Activated CD8-positive, alpha-beta T cell treated with anti-CD3 and anti-CD28 coated beads for 36 hours (primary cell): ENCODE measurements at regions not wholly inside any gene's neighbourhood (a gene's known extent, or its start where the extent isn't known, plus 50 kb on each side); places are given as distances from the start of the nearest gene placed in this dataset.

Experiments
- ATAC-seq: fragments of 200-7000 bp; cut with Tn5 transposase; one replicate; pipeline ENCODE4 v1.10.0; 2021; ENCODE audit warnings: mild to moderate bottlenecking, moderate library complexity
- CTCF ChIA-PET: fragments of 350-600 bp; sonication (Branson Sonifier 250); formaldehyde crosslinking; loops from one replicate; lab custom pipeline; 2021; ENCODE audit warnings: antibody characterized with exemption; lab: Charles Lee
- POLR2A ChIA-PET: fragments of 350-600 bp; sonication (Branson Sonifier 250); formaldehyde crosslinking; loops from one replicate; lab custom pipeline; 2021; ENCODE audit warnings: antibody characterized with exemption; lab: Charles Lee
- DNase-seq: peaks from one replicate; pipeline ENCODE4 v3.0.0-alpha.2; 2020
- H3K27ac Mint-ChIP-seq: one replicate; pipeline ENCODE4 v1.8.0; 2021; ENCODE audit warnings: mild to moderate bottlenecking, mixed read lengths
- H3K27me3 Mint-ChIP-seq: one replicate; pipeline ENCODE4 v1.8.0; 2021; ENCODE audit warnings: mixed read lengths
- H3K36me3 Mint-ChIP-seq: one replicate; pipeline ENCODE4 v1.8.0; 2021; ENCODE audit warnings: low read depth, mixed read lengths
- H3K4me1 Mint-ChIP-seq: one replicate; pipeline ENCODE4 v1.8.0; 2021; ENCODE audit warnings: low read depth, mixed read lengths
- H3K4me3 Mint-ChIP-seq: one replicate; pipeline ENCODE4 v1.8.0; 2021; ENCODE audit warnings: mild to moderate bottlenecking, moderate library complexity, mixed read lengths
- H3K9me3 Mint-ChIP-seq: one replicate; pipeline ENCODE4 v1.8.0; 2021; ENCODE audit warnings: mixed read lengths
- intact Hi-C: fragments of 100-400 bp; cut with micrococcal nuclease; formaldehyde crosslinking; loops from one replicate; pipeline ENCODE4 v1.10.0; 2022
- TF ChIP-seq, protein P1 (sequence below): fragments of 200-600 bp; IDR thresholded peaks from one replicate; pipeline ENCODE4 v1.8.0; 2022; ENCODE audit warnings: antibody characterized with exemption, mild to moderate bottlenecking

DNA sequence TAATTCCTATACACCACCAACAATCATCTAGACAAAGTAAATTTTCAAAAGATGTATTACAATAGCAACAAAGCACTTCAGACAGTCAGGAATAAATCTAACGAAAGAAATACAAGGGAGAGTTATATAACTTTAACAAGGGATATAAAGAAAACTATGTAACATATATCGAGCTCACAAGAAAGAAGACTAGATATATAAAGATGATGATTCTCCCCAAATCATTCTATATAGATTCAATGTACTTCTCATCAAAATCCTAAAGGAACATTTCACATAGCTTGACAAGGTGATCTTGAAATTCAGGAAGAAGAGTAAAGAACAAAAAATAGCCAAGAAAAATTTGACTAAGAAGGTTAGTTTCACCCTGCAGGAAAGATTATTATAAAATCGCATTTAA is 179.4 kb downstream of the SP3 start:
- ATAC-seq = no peak
- CTCF ChIA-PET = no interaction called here

DNA sequence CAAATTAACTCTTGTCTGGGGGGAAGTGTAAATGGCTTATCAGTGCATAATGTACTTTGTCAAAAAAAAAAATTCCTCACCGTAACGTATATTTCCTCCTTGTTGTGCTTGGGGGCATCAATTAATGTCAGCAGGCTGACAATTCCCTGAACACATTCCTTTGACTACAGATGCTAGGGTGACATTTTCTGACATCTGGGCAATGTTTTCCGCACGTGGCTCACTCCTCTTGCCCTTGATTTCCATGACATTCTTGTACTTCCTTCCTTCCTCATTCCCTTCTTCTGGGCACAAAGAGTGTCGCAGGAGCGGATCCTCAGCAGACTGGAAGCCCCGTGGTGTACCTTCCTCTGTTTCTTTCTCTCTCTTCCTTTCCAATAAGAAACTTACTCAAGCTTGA is 173.7 kb downstream of the SP3 start:
- intact Hi-C loops = no loop called here
- CTCF ChIA-PET = interaction anchor here (1.5 kb wide), 1 partner anchor 29 kb away, joined by 3 read pairs; no protein-coding TSS in a partner anchor
- H3K4me1 Mint-ChIP-seq = no peaks in the 10 kb centered on the region
- no peaks in the 10 kb centered on the region for H3K9me3 Mint-ChIP-seq
- TF ChIP-seq, protein P1, sequence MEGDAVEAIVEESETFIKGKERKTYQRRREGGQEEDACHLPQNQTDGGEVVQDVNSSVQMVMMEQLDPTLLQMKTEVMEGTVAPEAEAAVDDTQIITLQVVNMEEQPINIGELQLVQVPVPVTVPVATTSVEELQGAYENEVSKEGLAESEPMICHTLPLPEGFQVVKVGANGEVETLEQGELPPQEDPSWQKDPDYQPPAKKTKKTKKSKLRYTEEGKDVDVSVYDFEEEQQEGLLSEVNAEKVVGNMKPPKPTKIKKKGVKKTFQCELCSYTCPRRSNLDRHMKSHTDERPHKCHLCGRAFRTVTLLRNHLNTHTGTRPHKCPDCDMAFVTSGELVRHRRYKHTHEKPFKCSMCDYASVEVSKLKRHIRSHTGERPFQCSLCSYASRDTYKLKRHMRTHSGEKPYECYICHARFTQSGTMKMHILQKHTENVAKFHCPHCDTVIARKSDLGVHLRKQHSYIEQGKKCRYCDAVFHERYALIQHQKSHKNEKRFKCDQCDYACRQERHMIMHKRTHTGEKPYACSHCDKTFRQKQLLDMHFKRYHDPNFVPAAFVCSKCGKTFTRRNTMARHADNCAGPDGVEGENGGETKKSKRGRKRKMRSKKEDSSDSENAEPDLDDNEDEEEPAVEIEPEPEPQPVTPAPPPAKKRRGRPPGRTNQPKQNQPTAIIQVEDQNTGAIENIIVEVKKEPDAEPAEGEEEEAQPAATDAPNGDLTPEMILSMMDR = no peak
- ATAC-seq = no peak
- H3K27me3 Mint-ChIP-seq = peaks cover 9% of the 10 kb centered on the region
- no peaks in the 10 kb centered on the region for H3K36me3 Mint-ChIP-seq
- H3K4me3 Mint-ChIP-seq = no peak overlapping the region
- no peak for DNase-seq
- H3K27ac Mint-ChIP-seq = no peak overlapping the region
- POLR2A ChIA-PET = no interaction called here

More for the DNA sequence above, 179.4 kb downstream of the SP3 start:
- Mint-ChIP-seq H3K27ac (no peak overlapping the region), H3K9me3 (no peaks in the 10 kb centered on the region), H3K36me3 (no peaks in the 10 kb centered on the region), H3K4me1 (no peaks in the 10 kb centered on the region), H3K4me3 (no peak overlapping the region), H3K27me3 (peaks cover 23% of the 10 kb centered on the region)
- POLR2A ChIA-PET = no interaction called here
- DNase-seq = no peak
- intact Hi-C loops = no loop called here
- TF ChIP-seq, protein P1 = no peak

DNA sequence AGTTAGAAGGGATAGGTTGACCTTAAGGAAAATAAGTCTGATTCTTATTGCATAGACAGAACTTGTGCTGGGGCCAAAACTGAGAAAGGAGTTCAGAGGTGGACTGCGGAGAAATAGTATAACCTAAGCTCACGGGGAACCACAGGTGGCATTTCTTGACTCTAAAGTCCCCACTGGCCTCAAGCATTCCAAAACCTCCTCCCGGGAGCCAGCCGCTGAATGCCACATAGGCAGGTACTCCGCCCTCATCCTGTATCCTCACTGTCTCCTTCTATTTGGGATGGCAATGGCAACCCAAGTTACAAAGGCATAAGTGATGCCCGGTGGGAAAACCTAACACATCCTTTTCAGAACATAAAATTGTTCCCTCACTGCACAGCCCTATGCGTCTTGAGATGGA is 173.0 kb downstream of the SP3 start:
- no peak overlapping the region for H3K4me3 Mint-ChIP-seq
- peaks cover 7% of the 10 kb centered on the region for H3K27me3 Mint-ChIP-seq

DNA sequence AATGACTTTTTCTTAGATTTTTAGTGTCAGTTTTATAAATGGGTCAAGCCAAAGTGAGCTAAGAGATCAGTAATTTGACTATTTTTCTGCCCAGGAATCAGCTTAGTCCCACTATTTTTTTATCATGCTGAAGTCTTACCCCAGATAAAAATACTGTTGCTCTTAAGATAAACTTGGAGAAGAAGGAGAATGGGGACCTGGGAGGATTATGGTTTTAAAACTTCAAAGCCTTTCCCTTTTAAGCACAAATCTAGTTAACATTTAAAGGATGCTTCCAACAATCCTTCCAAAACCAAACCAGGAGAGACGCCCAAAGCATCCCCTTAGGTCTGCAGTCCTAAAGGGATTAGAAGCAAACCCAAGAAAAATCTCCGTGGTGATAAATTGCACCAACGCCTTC is 172.4 kb downstream of the SP3 start:
- Mint-ChIP-seq H3K27ac (no peak overlapping the region), H3K36me3 (no peaks in the 10 kb centered on the region), H3K27me3 (peaks cover 7% of the 10 kb centered on the region), H3K9me3 (no peaks in the 10 kb centered on the region), H3K4me3 (no peak overlapping the region), H3K4me1 (no peaks in the 10 kb centered on the region)
- ATAC-seq (no peak), DNase-seq (no peak)
- ChIA-PET CTCF (interaction anchor here (1.5 kb wide), 1 partner anchor 30 kb away, joined by 3 read pairs; no protein-coding TSS in a partner anchor), POLR2A (no interaction called here)
- TF ChIP-seq, protein P1 = no peak
- intact Hi-C loops = no loop called here

More for the DNA sequence above, 173.0 kb downstream of the SP3 start:
- intact Hi-C loops = no loop called here
- ChIA-PET CTCF (interaction anchor here (1.5 kb wide), 1 partner anchor 30 kb away, joined by 3 read pairs; no protein-coding TSS in a partner anchor), POLR2A (no interaction called here)
- Mint-ChIP-seq H3K9me3 (no peaks in the 10 kb centered on the region), H3K4me1 (no peaks in the 10 kb centered on the region), H3K36me3 (no peaks in the 10 kb centered on the region), H3K27ac (no peak overlapping the region)
- TF ChIP-seq, protein P1 = no peak
- ATAC-seq = no peak
- no peak for DNase-seq

DNA sequence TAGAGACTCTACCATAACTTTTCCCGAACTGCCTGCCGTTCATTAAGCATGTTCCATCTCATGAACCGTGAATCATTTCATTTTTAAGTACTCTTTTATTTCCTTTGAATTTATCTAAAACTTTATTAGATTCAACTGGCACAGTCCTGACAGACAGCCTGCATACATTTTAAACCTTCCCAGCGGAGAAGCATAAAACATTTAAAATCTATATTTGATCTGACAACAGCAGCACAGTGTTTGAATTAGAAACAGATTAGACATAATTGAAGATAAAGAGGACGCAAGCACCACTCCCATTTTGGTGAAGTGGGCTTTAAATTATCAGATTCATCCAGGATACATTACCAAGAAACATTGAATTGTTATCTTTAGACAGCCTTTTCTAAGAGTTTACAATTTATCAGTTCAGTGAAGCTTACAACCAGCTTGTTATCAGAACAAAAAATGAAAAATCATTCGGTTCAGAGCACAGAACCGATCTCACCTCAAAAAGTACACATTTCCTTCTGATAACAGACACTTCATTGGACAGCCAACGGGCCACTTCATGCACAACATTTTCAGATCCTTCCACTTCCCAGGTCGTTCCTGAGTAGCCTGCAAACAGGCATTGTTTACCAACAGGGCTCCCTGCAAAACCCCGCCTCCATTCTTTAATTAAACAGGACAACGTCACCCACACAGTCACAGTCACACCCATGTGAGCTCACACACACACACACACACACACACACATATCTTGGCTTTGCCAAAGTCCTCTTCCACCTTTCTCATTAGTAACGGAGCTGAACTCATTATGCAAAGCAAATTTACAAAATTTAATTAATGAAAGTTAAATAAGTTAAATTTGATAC is 171.2 kb downstream of the SP3 start:
- ChIA-PET POLR2A (no interaction called here), CTCF (no interaction called here)
- Mint-ChIP-seq H3K27ac (no peak overlapping the region), H3K4me1 (no peaks in the 10 kb centered on the region), H3K27me3 (peaks cover 7% of the 10 kb centered on the region), H3K4me3 (no peak overlapping the region), H3K9me3 (no peaks in the 10 kb centered on the region), H3K36me3 (no peaks in the 10 kb centered on the region)
- intact Hi-C loops = no loop called here
- no peak for ATAC-seq
- TF ChIP-seq, protein P1 = no peak
- DNase-seq = no peak
